DMS114 treated with DMSO at 0.1 percent for 48 hours (cell line): ENCODE measurements at regions not wholly inside any gene's neighbourhood (a gene's known extent, or its start where the extent isn't known, plus 50 kb on each side); places are given as distances from the start of the nearest gene placed in this dataset.
A peak's percentile ranks its signal among the peaks of the same experiment; 100 is the strongest.
"Not testable (repeated sequence)": the region's sequence is repeated elsewhere in the genome, so short reads cannot be mapped to it uniquely, and the experiment has no call there.

Experiments
- DNase-seq: peaks from one replicate; lab custom pipeline; 2025; ENCODE audit not compliant: unreplicated experiment; lab: John Stamatoyannopoulos, UW

DNA sequence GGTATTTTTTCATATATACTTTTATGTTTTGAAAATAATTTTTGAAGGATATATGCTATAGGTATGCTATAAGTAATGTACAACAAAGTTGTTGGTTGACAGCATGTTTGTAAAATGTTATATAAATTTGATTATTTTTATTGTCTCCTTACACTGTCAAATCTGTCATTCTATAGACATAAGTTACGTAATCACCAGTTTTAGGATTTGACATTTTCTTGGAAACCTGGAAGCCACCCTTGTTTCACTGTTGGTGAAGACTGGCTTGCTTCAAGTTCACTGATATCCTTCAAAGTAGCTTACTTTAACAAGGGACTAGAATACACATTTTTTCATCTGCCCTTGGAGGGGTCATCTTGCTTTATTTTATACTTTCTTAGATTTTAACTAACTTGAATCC is 1288.6 kb upstream of the EYS start:
- DNase-seq, result no peak

DNA sequence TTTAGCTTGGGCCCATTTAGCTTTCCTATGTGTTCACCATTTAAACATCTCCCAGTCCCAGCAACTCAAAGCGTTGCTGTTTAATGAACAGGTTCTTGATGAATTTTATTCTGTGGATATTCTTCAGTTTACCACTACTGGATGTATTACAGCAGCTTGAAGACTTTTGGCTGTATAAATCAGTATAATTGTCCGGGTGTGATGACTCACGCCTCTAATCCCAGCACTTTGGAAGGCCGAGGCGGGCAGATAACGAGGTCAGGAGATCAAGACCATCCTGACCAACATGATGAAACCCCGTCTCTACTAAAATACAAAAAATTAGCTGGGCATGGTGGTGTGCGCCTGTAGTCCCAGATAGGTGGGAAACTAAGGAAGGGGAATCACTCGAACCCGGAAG is 1286.7 kb upstream of the EYS start:
- DNase-seq, result not testable (repeated sequence)

DNA sequence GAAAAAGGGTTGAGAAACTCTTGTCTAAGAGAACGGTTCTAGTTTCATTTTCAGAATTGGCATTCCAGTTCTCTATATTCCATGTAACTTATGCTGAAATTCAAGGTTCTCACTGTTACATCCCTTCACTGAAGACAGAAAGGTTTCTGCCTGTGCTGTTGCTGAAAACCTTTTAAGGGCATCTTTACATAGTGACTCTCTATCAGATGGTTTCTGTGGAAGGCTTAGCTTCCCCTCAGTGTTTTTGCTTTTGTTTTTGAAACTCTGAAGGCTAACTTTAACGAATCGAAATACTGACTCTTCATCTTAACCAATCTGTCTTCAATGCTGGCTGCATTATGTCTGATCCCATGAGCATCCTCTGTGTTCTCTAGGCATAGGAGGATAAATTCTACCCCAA is 1286.2 kb upstream of the EYS start:
- DNase-seq, result no peak

DNA sequence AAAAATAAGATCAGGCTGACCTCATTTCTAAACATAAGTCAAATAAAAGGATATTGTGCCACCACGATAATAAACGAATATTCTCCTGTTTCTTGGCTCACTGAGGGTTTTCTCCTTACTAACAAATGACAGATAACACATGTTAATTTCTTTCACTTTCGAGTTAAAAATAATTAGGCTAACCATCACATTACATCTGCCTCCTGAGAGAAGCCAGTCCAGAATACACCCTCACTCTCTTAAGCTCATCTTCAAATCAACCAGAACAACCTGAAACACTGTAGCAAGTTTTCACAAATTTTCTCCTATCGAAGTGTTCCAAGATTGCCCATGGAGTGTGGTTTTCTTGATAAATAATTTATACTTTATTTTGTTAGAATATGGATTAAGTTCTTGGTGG is 1285.6 kb upstream of the EYS start:
- no peak for DNase-seq

DNA sequence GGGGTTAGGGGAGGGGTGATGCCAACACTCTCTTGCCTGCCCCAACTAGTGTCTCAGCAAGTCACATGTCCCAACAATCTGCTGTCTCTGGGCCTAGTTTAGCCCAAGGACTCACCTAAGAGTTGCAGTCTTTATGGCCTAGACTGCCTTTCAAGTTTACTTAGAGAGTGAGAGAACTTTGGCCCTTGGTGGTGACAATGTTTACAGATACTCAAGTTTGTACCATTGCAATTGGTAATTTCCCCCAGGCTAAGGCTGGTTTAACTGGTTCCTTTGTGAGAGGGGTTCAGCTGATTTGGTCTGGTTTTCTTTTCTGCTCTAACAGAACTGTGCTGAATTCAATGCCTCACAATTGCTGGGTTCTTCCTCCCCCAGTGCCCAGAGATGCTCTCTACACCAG is 1279.9 kb upstream of the EYS start:
- no peak for DNase-seq

DNA sequence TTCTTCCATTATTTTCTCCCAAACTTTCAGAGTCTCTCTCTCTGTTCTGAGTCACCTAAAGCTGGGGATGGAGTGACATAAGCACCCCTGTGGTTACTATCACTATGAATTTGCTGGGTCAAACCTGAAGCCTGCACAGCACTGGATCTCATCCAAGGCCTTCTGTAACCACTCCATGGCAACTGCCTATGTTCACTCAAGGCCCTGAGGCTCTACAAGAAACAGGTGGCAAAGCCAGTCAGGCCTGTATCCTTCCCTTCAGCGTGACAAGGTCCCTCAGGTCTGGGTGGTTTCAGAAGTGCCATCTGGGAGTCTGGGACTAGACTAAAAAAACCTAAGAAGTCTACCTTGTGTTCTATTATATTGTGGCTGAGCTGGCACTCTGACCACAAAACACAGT is 1278.8 kb upstream of the EYS start:
- no peak for DNase-seq

DNA sequence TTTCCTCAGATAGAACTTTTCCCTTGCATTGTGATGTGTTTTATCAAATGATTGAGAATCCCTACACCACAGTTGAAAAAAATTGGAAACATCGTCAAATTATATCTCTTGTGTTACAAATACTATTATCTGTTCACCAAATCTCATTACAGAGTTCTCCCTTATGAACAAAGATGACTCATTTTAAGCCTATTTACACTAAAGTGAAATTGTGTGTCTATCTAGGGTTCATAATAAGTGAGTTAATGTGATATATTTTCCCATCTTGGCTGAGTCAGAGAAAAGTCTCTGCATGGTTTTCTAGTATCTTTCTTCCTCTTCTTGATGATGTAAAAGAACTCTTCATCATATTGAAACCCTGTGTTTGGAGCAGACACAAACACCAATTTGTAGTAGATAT is 1263.3 kb upstream of the EYS start:
- no peak for DNase-seq

DNA sequence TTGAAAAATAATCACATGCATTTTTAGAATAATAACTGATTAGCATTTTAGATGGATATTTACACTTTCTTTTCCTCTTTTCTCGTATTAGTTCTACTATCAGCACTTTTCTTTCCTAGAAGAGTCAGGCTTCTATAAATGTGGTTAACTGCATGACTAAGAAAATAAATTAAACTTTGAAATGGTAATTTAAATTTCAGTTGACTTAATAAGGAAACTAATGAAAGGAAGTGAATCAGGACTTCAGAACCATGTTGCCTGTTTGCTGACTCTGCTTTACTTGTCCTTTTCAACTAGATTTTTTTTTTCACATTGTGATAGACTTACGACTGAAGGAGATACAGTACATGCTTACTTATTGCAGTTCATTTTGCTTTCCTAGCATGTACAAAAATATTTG is 1258.2 kb upstream of the EYS start:
- no peak for DNase-seq

DNA sequence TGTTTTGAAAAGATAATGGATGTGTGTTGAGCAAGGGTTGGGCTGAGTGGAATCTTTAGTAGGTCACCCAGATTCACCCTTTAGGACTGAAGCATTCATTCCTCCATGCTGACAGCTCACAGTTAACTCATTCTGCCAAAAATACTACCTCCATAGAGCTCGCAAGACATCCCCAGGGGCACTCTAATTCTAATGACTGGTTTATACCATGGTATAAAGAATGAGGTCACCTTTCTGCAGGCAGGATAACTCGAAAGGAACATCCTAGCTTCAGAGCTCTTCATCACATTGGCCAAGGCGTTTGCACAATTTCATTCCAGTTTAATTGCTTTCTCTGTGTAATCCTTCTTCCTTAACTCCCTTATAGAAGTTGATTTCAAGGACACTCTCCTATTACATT is 1257.2 kb upstream of the EYS start:
- DNase-seq, result no peak

DNA sequence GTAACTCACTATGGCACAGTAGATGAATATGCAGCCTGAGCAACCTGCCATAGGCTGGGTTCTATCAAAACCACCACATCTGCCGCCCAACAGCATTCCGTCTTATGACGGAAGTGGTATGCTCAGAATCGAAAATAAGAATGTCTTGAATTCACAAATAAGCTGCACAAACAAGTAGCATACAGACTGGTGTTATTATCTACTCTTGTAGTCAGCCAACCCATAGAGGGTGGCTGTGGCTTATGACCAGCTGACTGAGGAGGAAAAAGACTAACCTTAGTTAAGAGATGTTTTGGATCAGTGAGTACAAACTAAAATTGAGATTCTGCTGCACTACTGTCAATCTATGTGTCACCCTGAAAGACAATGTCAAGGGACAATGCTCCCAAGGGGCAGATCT is 1255.1 kb upstream of the EYS start:
- DNase-seq, result no peak

DNA sequence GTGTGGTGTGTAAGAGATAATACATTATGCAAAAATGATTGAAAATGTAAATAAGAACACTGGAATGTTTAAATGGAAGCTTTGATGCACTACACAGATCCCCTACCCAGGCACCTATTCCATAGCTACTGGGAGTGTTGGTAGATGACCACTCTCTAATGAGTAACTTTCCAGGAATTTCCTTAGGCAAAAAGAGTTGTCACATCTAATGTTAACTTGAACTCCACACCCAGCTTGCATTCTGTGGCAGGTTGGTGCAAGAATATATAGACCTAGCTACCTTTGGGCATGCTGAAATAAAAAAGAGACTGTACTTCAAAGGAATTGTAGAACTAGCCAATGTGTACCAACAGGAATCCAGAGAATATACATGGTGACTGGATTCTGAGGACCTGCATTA is 1254.2 kb upstream of the EYS start:
- no peak for DNase-seq

DNA sequence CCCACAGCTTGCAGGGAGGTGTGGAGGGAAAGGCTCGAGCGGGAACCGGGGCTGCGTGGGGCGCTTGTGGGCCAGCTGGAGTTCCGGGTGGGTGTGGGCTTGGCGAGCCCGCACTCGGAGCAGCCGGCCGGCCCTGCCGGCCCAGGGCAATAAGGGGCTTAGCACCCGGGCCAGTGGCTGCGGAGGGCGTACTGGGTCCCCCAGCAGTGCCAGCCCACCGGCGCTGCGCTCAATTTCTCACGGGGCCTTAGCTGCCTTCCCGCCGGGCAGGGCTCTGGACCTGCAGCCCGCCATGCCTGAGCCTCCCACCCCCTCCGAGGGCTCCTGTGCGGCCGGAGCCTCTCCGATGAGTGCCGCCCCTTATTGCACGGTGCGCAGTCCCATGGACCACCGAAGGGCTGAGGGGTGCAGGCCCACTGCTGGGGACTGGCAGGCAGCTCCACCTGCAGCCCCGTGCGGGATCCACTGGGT is 1242.2 kb upstream of the EYS start:
- no peak for DNase-seq

DNA sequence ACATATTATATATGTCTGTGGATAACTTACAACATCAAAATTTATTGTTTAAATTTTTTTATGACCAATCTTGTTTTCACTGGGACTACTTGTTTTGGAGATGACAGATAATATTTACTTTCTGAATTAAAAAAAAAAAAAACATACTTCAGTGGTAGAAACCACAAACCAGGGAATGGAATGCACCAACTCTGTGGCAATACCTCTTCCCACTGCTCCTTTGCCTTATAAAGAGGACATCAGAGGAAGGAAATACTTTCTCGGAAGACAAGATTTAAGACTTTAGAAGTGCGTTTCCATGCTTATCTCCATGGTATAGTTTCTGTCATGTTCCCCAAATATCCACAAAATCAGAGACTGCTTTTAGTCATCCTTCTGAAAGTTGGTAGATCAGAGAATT is 1241.1 kb upstream of the EYS start:
- no peak for DNase-seq

DNA sequence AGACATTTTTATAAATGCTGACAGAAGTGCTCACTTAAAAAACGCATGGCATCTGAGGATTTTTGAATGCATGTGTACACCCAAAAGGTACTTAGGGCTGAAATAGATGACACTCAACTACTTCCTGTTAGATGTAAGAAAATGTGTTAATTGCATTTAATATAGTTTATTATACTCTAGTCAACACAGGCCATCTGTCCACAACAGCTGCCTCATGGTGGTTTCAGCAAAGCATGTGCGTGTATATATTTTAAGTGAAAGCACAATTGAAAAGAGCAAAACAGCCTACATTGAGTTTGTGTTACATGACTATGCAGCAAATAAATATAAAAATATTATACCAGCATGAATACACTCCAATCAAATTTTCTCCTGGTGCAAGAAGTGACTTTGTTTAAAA is 1233.0 kb upstream of the EYS start:
- no peak for DNase-seq

DNA sequence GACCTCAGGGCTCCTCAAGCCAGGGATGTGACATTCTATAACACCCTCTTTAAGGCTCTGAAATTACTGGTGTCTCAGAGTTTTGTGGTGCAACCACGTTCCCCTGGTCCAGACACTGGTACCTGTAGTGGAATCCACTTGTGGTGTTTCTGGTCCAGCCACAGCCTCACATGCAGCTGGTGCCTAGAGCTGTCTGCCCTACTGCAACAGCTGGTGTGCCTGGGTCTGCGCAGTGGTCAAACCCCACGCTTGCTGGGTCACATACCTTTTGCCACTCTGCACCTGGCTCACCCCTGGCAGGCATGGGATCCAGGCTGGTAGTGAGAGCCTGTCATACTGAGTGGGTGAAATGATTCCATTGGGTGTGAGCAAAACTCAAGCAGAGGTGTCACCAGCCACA is 1230.2 kb upstream of the EYS start:
- DNase-seq, result no peak

DNA sequence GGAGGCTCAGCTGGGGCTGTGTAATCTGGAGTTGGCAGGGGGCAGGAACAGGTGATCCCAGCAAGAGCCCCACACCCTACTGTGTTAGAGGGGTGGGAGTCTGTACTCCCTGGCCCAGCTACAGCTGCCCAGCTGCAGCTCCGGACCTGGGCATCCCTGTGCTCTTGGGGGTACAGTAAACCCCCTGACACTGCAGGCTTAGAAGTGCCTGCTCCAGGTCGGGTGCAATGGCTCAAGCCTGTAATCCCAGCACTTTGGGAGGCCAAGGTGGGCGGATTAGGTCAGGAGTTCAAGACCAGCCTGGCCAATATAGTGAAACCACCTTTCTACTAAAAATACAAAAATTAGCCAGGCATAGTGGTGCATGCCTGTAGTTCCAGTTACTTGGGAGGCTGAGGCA is 1228.6 kb upstream of the EYS start:
- no peak for DNase-seq

DNA sequence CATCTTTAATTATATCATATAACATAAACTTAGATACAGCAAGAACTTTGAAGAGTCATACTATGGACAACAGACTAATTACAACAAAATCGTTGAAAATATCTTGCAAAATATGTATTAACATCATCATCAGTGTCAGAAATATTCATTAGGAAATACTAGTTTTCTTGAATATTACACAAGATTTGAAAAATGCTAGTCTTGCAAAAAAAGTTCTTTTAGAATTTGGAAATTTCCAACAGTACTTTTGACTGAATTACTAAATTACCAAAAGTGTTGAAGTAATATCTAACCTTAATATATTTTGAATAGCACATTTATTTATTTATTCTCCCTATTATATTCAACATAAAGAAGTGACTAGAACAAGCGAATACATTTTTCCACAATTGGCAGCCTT is 1224.8 kb upstream of the EYS start:
- no peak for DNase-seq

DNA sequence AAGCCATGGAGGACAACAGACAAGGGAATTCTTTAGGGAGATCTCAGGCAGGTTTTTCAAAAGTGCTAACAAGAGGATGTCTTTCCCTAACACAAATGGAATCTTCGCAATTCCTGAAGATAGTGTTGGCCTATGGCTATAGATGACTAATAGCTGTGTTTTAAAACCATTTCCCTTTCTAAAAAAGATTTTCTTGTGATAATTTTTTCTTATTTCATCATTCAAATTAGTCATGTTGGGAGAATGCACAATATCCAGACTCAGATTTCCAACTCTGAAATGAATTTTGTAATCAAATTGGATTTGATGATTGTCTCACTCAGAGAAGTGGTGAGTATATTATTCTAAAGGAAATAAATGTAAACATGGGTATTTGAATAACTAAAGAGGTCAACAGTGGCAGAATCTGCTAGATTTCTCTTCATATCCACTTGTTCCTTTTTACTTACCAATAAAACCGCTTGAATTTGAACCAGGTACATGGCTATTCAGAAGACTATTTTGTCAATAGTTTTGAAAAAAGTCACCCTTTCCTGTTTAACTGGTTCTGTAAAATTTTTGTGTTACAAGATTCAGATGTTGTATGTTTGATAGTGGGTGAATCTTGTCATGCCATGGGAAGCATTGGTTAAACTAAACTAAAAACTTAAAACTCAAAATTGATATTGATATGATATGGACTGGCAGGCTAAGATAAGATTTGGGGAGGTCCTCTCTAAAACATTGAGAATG is 1223.7 kb upstream of the EYS start:
- no peak for DNase-seq

DNA sequence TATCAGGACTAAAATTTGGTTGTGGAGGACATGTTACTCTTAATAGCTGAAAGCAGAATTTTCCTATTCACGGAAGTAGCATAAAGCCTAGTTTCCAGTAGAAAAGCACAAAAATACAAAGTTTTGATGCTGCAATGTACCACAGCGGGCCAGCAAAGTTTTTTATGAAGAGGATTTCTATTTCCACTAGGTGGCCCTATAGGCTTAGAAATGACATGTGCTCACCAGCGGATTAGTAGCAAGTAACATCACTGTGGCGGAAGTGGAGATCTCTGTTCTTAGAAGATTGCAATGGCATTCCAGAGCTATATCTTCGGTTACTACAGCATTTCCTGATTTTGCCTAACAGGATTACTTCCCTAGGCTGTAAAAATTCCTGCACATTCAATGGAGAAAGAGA is 1219.0 kb upstream of the EYS start:
- DNase-seq, result peak; percentile 1

DNA sequence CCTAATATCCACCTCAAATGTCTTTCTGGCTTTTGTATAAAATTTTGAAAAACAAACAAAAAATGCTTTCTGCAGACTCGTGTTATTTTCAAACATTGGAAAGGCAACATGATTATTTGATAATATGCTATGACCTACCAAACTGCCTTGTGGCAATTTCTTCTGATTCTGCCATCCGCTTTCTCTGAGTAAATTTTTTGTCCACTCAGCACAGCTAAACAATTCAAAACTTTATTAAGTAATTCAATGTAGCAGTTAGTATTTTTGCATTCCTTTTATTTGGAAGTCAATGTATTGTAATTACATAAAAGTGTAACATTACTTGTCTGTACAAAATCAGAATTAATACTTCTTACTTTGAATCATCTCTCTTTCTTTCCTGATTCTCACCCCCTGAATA is 1206.6 kb upstream of the EYS start:
- DNase-seq, result no peak

DNA sequence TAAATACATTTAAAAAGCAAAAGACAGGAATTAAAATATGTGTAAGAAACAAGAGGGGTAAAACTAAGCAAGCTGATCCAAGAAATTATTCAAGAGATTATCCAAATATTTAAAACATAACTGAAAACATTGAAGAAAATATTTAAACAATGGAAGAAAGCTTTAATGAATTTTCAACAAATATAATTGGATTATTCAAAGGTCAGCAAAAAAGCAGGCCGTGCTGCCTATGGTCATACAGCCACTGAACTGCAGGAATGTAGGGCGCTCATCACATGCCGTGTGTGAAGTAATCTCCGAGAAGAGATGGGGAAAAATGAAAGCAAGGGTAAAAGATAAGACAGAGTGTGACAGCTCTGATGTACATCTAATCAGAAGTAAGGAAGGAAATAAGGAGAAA is 1195.4 kb upstream of the EYS start:
- no peak for DNase-seq

DNA sequence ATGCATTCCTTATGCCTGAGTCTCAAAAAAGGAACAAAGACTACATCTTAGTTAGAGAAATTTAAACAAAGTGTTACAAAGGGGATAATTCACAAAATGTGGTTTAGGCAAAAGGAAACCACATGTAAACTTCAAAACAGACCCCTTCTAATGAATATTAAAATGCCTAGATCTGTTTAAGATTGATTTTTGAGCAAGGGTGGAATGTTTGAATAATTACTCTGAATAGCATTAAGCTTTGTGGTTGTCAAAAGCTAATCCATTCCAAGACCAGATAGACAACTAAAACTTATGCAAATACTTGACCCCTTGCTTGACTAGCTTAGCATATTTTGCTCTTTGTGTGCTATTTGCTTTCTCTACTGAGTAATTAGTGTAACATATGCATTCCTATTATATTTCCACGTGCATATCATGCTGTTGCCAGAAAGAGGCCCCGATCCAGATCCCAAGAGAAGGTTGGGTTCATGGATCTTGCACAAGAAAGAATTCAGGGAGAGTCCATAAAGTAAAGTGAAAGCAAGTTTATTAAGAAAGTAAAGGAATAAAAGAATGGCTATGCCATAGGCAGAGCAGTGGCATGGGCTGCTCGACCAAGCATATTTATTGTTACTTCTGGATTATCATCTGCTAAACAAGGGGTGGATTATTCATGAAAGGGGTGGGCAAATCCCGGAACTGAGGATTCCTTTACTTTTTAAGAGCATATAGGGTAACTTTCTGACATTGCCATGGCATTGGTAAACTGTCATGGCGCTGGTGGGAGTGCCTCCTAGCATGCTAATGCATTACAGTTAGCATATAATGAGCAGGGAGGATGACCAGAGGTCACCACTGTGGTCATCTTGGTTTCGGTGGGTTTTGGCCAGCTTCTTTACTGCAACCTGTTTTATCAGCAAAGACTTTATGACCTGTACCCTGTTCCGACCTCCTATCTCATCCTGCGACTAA is 1193.4 kb upstream of the EYS start:
- no peak for DNase-seq
